ENCODE measurements at regions not wholly inside any gene's neighbourhood (a gene's known extent, or its start where the extent isn't known, plus 50 kb on each side); places are given as distances from the start of the nearest gene placed in this dataset.

- no peak for TF ChIP-seq AR (CRISPR knock-in tag; IDR thresholded peaks at IDR 0.05)
Measured at GRCh38 chr18:1653873-1654272, 749.2 kb downstream of the ADCYAP1 start (continued).

GRCh38 chr18:1657876-1658275 lies 753.2 kb downstream of the ADCYAP1 start:
- Mint-ChIP-seq H3K9me3 (0 out of 2 replicates have a peak, but pooled peaks cover 11% of the 10 kb centered on the region), H3K27me3 (ENCODE audit: low read depth) (peaks cover 3% of the 10 kb centered on the region; the same call in 1 of the 2 replicates), H3K27ac (no peak overlapping the region), H3K4me3 (no peak overlapping the region), H3K36me3 (no peaks in the 10 kb centered on the region), H3K4me1 (no peaks in the 10 kb centered on the region)
- ChIA-PET CTCF (no interaction called here), POLR2A (no interaction called here)
- DNase-seq (ENCODE audit: low spot score) (no peak), ATAC-seq (no peak)
- TF ChIP-seq ZNF317 (CRISPR knock-in tag; IDR thresholded peaks at IDR 0.05; ENCODE audit: borderline replicate concordance, low read depth), result no peak
- no peak for TF ChIP-seq ETV6 (CRISPR knock-in tag; IDR thresholded peaks at IDR 0.05)
- no peak for TF ChIP-seq NFATC4 (CRISPR knock-in tag; IDR thresholded peaks at IDR 0.05)
- no peak for TF ChIP-seq CDX4 (CRISPR knock-in tag; IDR thresholded peaks at IDR 0.05; ENCODE audit: borderline replicate concordance)
- TF ChIP-seq STAT6 (CRISPR knock-in tag; conservative IDR thresholded peaks at IDR 0.05; ENCODE audit: low read depth), result no peak
- no peak for TF ChIP-seq IRF2 (CRISPR knock-in tag; IDR thresholded peaks at IDR 0.05; ENCODE audit: borderline replicate concordance, low read depth)
- no peak for TF ChIP-seq RORB (CRISPR knock-in tag; IDR thresholded peaks at IDR 0.05)
- TF ChIP-seq ZNF281 (CRISPR knock-in tag; IDR thresholded peaks at IDR 0.05), result no peak

GRCh38 chr18:1658908-1659566 lies 754.4 kb downstream of the ADCYAP1 start:
- Mint-ChIP-seq H3K36me3 (no peaks in the 10 kb centered on the region), H3K27ac (no peak overlapping the region), H3K4me1 (no peaks in the 10 kb centered on the region), H3K9me3 (0 out of 2 replicates have a peak, but pooled peaks cover 6% of the 10 kb centered on the region), H3K27me3 (ENCODE audit: low read depth) (peaks cover 3% of the 10 kb centered on the region; the same call in 1 of the 2 replicates), H3K4me3 (no peak overlapping the region)
- no peak for DNase-seq (ENCODE audit: low spot score)
- ATAC-seq, result no peak
- ChIA-PET POLR2A (no interaction called here), CTCF (no interaction called here)
- no peak for TF ChIP-seq SOX15 (CRISPR knock-in tag; IDR thresholded peaks at IDR 0.05)
- TF ChIP-seq ZNF396 (CRISPR knock-in tag; IDR thresholded peaks at IDR 0.05; ENCODE audit: borderline replicate concordance), result no peak
- no peak for TF ChIP-seq GABPB1 (CRISPR knock-in tag; IDR thresholded peaks at IDR 0.05)
- no peak for TF ChIP-seq KAT7 (CRISPR knock-in tag; IDR thresholded peaks at IDR 0.05; ENCODE audit: borderline replicate concordance)
- no peak for TF ChIP-seq RELA (CRISPR knock-in tag; IDR thresholded peaks at IDR 0.05; ENCODE audit: borderline replicate concordance)
- TF ChIP-seq FOXP1 (CRISPR knock-in tag; IDR thresholded peaks at IDR 0.05; ENCODE audit: borderline replicate concordance), result no peak

Data from WTC11 (cell line).